HG02852 (cell line): ENCODE measurements at regions not wholly inside any gene's neighbourhood (a gene's known extent, or its start where the extent isn't known, plus 50 kb on each side); places are given as distances from the start of the nearest gene placed in this dataset.

Experiments
- ATAC-seq: cut with Tn5 transposase; IDR thresholded peaks from one replicate; pipeline ENCODE4 v1.9.1; 2021; ENCODE audit warnings: mild to moderate bottlenecking, moderate library complexity; ENCODE audit not compliant: unreplicated experiment

DNA sequence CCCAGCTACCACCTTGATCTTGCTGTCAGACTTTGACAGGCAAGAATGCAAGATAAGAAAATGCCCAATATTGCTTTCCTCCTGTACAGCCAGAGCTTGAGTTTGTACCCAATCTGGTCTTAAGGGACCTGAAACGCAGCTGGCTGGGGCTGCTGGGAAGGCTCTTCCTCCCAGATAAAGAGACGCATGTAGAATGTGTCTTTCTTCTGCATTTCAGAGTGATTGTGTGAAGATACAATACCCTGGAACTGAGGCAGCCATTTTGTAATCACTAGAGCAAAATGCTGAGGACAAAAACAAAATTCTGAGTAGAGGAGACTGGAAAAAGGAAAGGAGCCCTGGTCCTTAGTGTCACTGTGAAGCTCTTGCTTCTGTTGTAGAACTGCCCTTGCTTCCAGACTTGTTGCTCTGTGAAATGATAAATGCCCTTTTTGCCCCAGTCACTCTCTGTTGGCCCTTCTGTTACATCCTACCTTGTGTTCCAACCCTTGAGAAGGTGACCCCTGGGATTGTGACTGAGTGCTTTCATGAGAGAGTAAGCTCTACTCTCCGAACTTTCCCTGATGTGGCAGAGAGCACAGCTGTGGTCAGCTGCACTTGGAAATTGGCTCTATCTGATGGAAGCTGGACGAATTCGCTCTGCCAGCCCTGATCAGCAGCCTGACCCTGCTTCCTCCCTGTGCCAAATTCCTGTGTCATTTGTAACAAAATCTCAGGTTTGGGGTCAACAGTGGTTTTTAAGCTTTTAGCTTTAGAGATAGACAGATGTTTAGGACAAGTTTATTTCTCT, 137.4 kb upstream of the RBMS1 start:
- no peak for ATAC-seq

DNA sequence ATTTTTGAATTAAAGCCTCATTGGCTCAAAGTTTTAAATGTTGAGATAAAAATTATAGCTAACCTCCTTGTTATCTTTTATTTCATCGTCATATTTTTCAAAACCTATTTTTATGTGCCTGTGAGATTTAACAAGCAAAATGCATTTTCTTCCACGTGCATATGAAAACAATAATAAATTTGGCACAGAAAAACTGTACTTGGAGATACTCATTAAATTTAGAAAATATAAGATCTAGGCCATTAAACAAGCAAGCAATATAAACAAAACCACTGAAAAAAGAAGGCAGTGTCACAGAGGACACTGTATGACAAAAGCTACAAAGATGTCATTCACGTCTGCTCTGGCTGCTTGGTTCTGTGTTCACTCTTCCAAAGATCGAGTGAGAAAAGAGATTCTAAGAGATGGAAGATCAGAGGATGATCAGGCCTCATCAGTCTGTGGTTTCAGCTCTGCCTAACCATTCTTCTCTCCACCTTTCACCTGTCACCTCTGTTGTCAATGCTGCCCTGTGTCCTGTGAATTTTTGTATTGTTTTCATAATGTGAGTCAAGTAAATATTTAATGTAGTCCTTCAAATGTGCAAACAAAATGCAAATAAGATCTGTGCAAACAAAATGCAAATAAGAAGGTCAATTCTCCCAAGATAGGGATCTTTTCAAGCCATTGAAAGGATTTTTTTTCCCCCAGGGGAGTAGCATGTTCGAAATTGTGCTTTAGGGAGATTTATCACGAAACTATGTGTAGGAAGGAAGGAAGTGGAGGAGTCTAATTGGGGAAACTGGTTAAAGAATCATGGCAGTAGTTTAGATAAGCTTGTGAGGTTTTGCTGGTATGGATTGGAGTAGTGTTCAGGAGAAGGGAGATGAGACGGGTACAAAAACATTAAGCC, 138.7 kb upstream of the RBMS1 start:
- ATAC-seq = no peak

GRCh38 chr2:160634436-160634835, 140.8 kb upstream of the RBMS1 start:
- no peak for ATAC-seq

DNA sequence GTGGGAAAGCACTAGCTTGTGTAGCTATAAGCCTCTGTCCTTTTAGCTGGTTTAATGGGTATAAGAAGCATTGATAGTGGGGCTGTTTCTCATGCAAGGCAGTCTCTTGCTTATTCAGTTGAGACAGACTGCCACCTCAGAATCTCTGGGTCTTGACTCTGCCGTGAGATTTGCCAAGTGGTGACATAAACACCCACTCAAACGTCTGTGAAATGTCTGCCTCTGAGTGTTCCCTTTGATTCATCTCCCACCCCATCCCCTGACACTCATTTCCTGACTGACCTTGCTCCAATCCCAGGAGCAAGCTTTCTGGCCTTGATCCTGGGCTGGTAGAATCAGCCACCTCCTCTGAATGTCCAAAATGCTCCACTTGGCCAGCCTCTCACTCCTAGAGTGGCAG, 141.9 kb upstream of the RBMS1 start:
- no peak for ATAC-seq

DNA sequence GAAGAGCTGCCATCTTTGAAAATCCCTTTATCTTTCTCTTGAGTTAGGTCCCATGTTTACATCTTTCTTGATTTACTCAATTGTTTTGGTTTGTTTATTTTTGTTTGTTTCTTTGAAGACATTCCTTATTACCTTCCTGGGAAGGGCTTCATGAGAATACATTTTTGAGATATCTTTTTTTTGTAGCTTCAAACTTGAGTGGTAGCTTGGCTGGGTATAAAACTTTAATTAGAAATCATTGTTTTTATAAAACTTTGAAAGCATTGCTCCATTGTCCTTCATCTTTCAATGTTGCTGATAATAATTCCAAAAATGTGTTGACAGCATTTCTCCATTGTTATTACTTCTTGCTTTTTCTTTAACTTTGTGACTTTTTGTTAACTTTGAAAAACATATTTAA, 145.9 kb upstream of the RBMS1 start:
- ATAC-seq = no peak

GRCh38 chr2:160646684-160647444, 153.3 kb upstream of the RBMS1 start:
- ATAC-seq = no peak

DNA sequence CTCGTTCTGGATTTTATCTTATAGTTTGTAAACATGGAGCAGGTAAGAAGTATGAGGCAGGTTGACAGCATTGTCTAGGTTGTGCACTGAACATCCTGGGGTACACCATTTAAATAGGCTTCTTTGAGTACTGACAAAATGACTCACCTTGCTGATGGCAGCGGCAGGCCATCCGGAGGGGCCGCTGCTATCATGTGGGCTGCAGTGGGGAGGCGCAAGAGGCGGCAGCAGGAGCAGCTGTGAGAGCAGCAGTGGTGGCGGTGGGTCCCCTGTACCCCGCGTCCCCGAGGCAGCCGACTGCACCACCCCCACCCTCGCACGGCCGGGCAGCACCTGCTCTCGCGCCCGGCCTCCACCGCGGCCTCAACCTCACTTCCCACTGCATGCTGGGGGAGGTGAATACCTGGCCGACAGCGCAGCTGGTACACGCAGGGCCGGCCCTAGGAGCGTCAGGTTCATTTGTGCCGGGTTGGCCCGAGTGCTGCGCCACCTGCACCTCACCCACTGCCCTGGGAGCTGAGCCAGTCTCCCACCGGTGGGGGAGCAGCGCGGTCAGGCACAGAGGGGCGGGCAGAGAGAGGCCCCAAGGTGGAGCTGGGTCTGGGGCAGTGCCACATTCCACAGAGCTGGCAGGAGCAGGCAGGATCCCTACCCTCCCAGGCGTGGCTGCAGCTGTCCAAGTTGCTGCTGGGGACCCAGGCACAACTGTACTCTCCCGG, 154.5 kb upstream of the RBMS1 start:
- no peak for ATAC-seq

- ATAC-seq = no peak
Measured at GRCh38 chr2:160649698-160650097, 156.1 kb upstream of the RBMS1 start.

DNA sequence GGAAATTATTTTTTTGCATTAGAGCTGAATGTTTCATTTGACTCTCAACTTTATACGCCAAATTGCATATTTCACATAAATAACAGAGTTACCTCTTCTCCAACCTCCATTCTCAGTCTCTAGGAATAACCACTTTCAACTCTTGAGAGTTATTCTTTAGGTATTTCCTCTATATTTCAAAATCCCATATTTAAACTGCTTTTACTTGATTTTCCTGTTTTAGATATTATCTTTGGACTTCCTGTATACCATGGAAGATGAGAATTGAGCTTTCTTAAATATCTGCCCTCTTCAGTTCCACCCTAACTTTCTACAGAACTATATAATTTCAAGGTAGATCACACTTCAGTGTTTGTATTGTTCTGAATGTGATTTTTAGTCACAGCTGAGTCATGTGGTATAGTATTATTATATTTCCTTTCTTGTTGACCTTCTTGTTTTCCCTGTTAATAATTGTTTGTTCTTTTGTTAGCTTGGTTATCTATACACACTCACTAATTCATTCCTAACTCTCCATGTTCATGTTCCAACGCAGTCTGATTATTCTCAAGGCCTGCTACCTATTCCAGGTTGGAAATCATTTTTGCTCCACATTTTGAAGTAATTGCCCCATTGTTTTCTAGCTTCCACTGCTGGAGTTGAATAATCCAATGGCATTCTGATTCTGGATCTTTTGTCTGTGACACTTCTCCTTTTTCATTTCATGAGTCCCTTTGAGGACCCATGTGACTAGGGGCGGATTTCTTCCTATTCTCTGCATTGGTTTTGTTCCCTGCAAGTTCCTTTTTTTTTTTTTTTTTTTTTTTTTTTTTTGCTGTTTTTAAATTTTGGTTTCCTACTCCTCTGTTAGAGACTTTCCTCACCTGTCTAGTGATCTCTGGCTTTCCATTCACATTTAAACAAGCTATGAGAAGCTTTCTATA, 156.8 kb upstream of the RBMS1 start:
- no peak for ATAC-seq

DNA sequence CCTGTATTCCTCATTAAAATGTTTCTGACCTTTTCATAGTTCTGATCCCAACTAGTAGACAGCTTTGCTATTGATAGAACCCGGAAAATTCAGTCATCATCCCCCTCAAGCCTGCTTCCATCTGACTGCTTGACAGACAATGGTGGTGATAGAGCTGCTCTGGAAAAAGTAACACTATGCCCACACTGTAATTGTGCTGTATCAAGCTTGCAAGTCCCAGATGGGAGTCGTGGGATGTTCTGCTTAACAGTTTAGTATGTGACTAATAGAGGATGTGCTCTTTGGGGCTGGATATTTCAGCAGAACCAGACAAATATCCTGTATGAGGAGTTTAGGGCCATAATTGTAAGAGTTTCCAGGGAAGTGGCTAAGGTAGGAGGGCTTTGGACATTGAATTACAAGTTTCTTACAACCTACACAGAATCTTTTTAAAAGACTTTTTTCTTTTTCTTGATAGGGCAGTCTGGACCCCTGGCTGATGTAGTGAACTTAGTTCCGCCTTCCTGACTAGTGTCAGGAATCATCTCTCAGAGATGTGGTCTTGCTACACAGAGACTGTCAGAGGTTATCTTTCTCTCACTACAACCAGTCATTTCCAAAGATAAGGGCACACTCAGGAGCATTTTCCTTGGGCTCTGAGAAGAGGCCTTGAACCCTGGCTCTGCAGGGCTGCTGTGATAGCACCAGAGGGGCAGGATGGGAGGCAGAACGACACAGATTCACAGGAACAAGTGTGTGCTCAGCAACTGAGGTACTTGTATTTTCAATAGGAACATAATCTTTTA, 158.0 kb upstream of the RBMS1 start:
- ATAC-seq = no peak

- no peak for ATAC-seq
Measured at GRCh38 chr2:160652236-160652635, 158.6 kb upstream of the RBMS1 start.

DNA sequence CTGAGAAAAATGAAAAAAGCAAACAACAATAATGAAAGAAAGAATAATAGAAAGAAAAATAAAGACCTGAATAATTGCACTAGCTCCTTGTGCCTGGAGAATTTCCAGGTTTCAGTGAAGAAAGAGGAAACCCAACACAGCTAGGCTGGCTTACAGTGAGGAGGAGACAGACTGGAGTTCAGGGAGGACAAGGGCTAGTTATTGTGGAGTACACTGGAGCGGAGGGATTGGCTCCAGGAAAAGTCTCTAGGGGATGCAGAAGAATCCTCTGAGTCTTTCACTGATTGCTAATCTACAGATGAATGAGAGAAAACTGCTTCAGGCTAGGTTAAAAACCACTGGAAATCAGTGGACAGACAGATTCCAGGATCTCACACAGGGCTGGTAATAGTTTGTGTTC, 163.6 kb upstream of the RBMS1 start:
- no peak for ATAC-seq

DNA sequence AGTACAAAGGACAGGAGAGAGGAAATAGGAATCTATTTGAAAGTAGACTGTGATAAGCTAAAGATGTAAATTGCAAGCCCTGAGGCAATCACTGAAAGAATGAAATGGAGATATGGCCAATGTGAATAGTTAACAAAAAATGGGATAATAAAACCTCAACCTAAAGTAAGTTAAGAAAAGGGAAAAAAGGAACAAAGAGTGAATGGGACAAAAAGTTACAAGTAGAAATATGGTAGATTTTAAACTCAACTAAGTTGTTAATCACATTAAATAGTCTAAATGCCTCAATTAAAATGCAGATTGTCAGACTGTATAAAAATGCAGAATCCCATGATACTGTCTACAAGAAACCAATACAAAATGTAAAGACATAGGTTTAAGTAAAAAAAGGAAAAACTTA, 165.2 kb upstream of the RBMS1 start:
- ATAC-seq = no peak

DNA sequence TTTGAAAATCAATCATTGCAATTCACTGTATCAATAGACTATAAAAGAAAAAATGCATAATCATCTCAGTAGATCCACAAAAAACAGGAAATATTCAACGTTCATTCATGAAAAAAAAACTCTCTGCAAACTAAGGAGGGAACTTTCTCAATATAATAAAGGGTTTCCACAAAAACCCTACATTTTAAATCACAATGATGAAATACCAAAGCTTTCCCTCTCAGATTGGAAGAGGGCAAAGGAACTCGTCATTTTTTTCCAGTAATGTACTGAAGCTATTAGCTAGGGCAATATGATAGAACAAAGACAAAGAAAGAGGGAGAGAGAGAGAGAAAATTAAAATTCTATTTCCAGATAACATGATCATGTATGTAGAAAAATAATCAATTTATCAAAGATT, 167.1 kb upstream of the RBMS1 start:
- ATAC-seq = no peak

GRCh38 chr2:160664603-160665140, 171.1 kb upstream of the RBMS1 start:
- ATAC-seq = no peak

DNA sequence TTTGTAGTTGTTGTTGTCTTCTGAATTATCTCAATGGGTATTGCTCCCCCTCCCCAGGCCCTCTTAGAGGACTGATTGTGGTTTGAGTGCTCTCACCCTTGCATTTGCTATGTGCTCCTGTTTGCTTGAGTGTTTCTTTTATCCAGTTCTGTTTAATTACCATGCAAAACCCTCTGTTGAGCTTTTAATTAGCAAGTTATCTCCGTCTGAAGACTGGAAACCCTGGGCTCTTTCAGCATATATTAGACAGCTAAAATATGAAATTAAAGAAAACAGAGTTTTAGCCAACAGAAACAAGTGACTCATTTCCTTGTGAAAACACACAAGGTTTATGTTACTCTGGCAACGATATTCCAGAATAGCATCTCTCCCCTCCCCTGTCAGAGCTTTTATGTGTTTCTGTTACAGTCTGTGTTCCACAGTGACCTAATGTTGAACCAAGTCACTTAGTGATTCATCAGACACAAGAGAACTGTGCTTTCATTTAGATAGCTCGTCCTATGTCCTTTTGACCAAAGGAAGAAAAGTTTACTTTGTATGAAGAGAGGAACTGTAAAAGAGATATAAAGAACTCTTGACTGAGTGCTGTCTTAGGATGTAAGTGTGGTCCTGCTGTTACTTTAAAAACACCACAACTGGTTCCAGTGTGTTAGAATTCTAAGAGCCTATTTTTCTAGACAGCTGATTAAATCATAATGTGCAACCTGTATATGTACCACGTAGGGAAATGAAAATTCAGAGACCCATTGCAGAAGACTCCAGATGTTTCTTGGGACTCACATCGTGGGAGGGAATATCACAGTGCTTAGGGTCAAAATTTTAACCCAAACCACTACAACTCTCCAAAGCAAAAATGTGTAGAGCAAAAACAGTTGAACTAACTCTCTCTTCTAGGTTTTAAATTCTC, 172.8 kb upstream of the RBMS1 start:
- peak; percentile 56 for ATAC-seq

GRCh38 chr2:160667811-160668210, 174.2 kb upstream of the RBMS1 start:
- no peak for ATAC-seq

- no peak for ATAC-seq
Measured at GRCh38 chr2:160670618-160671017, 177.0 kb upstream of the RBMS1 start.
